ENCODE measurements at regions not wholly inside any gene's neighbourhood (a gene's known extent, or its start where the extent isn't known, plus 50 kb on each side); places are given as distances from the start of the nearest gene placed in this dataset.

GRCh38 chr6:22621701-22622100 is 52.3 kb downstream of the HDGFL1 start:
- no peak for DNase-seq
- Mint-ChIP-seq H3K27ac (no peak overlapping the region), H3K4me1 (no peaks in the 10 kb centered on the region), H3K9me3 (peaks cover 32% of the 10 kb centered on the region), H3K27me3 (ENCODE audit: low read depth, poor library complexity) (peaks cover 3% of the 10 kb centered on the region), H3K36me3 (ENCODE audit: low read depth) (peaks cover 13% of the 10 kb centered on the region), H3K4me3 (no peak overlapping the region)
- no peak for TF ChIP-seq CTCF (IDR thresholded peaks at IDR 0.05)

GRCh38 chr6:22622351-22622750 is 53.0 kb downstream of the HDGFL1 start:
- no peak overlapping the region for H3K27ac Mint-ChIP-seq

GRCh38 chr6:22622813-22623212 is 53.4 kb downstream of the HDGFL1 start:
- DNase-seq: no peak
- Mint-ChIP-seq H3K4me1 (no peaks in the 10 kb centered on the region), H3K36me3 (ENCODE audit: low read depth) (peaks cover 17% of the 10 kb centered on the region), H3K9me3 (peaks cover 37% of the 10 kb centered on the region), H3K27me3 (ENCODE audit: low read depth, poor library complexity) (peaks cover 3% of the 10 kb centered on the region), H3K27ac (no peak overlapping the region), H3K4me3 (no peak overlapping the region)
- TF ChIP-seq CTCF (IDR thresholded peaks at IDR 0.05): no peak

More at GRCh38 chr6:22622351-22622750, 53.0 kb downstream of the HDGFL1 start:
- Mint-ChIP-seq H3K9me3 (peaks cover 38% of the 10 kb centered on the region), H3K27me3 (ENCODE audit: low read depth, poor library complexity) (peaks cover 3% of the 10 kb centered on the region), H3K36me3 (ENCODE audit: low read depth) (peaks cover 17% of the 10 kb centered on the region), H3K4me3 (no peak overlapping the region), H3K4me1 (no peaks in the 10 kb centered on the region)
- TF ChIP-seq CTCF (IDR thresholded peaks at IDR 0.05): no peak
- no peak for DNase-seq

- Mint-ChIP-seq H3K9me3 (peaks cover 27% of the 10 kb centered on the region), H3K4me3 (no peak overlapping the region), H3K36me3 (ENCODE audit: low read depth) (peaks cover 14% of the 10 kb centered on the region), H3K27me3 (ENCODE audit: low read depth, poor library complexity) (no peaks in the 10 kb centered on the region), H3K27ac (no peak overlapping the region), H3K4me1 (peaks cover 35% of the 10 kb centered on the region)
- TF ChIP-seq CTCF (IDR thresholded peaks at IDR 0.05): no peak
- no peak for DNase-seq
Measured at GRCh38 chr6:22627644-22628043, 58.3 kb downstream of the HDGFL1 start.

GRCh38 chr6:22631091-22631490 is 61.7 kb downstream of the HDGFL1 start:
- no peaks in the 10 kb centered on the region for H3K27me3 Mint-ChIP-seq (ENCODE audit: low read depth, poor library complexity)
- H3K36me3 Mint-ChIP-seq (ENCODE audit: low read depth): peaks cover 14% of the 10 kb centered on the region
- peaks cover 42% of the 10 kb centered on the region for H3K4me1 Mint-ChIP-seq
- TF ChIP-seq CTCF (IDR thresholded peaks at IDR 0.05): no peak
- H3K4me3 Mint-ChIP-seq: no peak overlapping the region
- no peak for DNase-seq
- no peak overlapping the region for H3K27ac Mint-ChIP-seq
- peaks cover 24% of the 10 kb centered on the region for H3K9me3 Mint-ChIP-seq

- peak overlapping the region; percentile 60 for H3K27ac Mint-ChIP-seq
- H3K4me1 Mint-ChIP-seq: peaks cover 51% of the 10 kb centered on the region
- peaks cover 5% of the 10 kb centered on the region for H3K36me3 Mint-ChIP-seq (ENCODE audit: low read depth)
- DNase-seq: no peak
- no peaks in the 10 kb centered on the region for H3K27me3 Mint-ChIP-seq (ENCODE audit: low read depth, poor library complexity)
- H3K4me3 Mint-ChIP-seq: no peak overlapping the region
- peaks cover 8% of the 10 kb centered on the region for H3K9me3 Mint-ChIP-seq
- no peak for TF ChIP-seq CTCF (IDR thresholded peaks at IDR 0.05)
Measured at GRCh38 chr6:22632581-22633145, 63.3 kb downstream of the HDGFL1 start.

Measured in nephron progenitor cell (in vitro differentiated cells).